ENCODE measurements at regions not wholly inside any gene's neighbourhood (a gene's known extent, or its start where the extent isn't known, plus 50 kb on each side); places are given as distances from the start of the nearest gene placed in this dataset.

DNA sequence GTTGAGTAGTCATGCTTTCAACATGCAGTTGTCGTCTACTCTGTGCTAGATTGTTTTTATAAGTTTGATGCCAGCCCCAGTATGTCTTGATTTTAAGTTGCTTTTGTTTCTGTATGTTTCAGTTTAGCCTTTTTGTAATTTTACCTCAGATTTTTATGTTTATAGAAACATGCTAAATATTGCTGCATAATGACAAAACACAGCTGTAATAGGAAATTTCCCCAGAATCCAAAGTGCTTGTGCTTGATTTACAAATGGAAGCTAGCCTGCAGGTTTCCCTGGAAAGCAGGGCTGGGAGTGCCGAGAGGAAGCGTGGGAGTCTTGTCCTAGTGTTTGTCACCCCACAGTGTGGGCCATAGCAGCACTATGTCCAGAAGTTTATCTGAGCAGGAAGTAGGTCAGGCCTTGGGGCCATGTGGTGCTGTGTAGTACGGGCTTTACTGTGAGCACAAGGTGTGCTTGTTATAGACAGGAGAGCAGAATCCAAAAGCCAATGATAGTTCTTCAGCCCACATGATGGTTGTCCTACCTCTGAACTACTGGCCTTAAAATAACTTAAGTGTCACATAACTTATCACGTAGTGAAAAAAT is 100.0 kb upstream of the NREP start:
- TF ChIP-seq, protein P1, sequence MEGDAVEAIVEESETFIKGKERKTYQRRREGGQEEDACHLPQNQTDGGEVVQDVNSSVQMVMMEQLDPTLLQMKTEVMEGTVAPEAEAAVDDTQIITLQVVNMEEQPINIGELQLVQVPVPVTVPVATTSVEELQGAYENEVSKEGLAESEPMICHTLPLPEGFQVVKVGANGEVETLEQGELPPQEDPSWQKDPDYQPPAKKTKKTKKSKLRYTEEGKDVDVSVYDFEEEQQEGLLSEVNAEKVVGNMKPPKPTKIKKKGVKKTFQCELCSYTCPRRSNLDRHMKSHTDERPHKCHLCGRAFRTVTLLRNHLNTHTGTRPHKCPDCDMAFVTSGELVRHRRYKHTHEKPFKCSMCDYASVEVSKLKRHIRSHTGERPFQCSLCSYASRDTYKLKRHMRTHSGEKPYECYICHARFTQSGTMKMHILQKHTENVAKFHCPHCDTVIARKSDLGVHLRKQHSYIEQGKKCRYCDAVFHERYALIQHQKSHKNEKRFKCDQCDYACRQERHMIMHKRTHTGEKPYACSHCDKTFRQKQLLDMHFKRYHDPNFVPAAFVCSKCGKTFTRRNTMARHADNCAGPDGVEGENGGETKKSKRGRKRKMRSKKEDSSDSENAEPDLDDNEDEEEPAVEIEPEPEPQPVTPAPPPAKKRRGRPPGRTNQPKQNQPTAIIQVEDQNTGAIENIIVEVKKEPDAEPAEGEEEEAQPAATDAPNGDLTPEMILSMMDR (IDR thresholded peaks at IDR 0.05; ENCODE audit: poor library complexity, severe bottlenecking): no peak
- no peaks in the 10 kb centered on the region for H3K27me3 ChIP-seq (ENCODE audit: insufficient read depth, poor library complexity, severe bottlenecking)
- H3K4me1 ChIP-seq (ENCODE audit: insufficient read depth, poor library complexity, severe bottlenecking): peaks cover 5% of the 10 kb centered on the region
- H3K36me3 ChIP-seq (ENCODE audit: low read depth): no peaks in the 10 kb centered on the region
- DNase-seq (ENCODE audit: low spot score): no peak
- H3K27ac ChIP-seq (ENCODE audit: poor library complexity, severe bottlenecking): no peak overlapping the region
- no peaks in the 10 kb centered on the region for H3K9me3 ChIP-seq (ENCODE audit: severe bottlenecking)
- no peak for ATAC-seq (ENCODE audit: low read depth)
- H3K4me3 ChIP-seq (ENCODE audit: severe bottlenecking): no peak overlapping the region

DNA sequence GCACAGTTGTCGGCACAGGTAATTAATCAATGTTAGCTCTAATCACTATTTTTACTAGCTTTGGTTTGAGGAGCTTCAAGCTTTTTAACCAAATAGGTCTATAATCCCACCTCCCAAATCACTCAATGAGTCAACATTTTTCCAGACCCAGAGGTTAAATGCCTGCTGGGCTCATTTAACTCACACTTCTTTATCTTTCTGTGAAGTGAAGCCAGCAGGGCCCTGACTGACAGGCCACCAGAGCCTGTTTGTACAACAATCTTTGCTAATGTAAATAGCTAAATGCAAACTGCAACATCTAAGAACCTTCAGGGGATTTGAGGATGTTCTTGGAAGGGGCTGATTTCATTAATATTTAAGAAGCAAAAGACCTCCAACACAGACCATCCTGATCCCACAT is 98.4 kb upstream of the NREP start:
- ATAC-seq (ENCODE audit: low read depth) (no peak), DNase-seq (ENCODE audit: low spot score) (no peak)
- Histone ChIP-seq H3K4me1 (ENCODE audit: insufficient read depth, poor library complexity, severe bottlenecking) (peaks cover 5% of the 10 kb centered on the region), H3K9me3 (ENCODE audit: severe bottlenecking) (no peaks in the 10 kb centered on the region), H3K27me3 (ENCODE audit: insufficient read depth, poor library complexity, severe bottlenecking) (no peaks in the 10 kb centered on the region), H3K36me3 (ENCODE audit: low read depth) (no peaks in the 10 kb centered on the region), H3K27ac (ENCODE audit: poor library complexity, severe bottlenecking) (no peak overlapping the region), H3K4me3 (ENCODE audit: severe bottlenecking) (no peak overlapping the region)
- TF ChIP-seq, protein P1 (IDR thresholded peaks at IDR 0.05; ENCODE audit: poor library complexity, severe bottlenecking): no peak

DNA sequence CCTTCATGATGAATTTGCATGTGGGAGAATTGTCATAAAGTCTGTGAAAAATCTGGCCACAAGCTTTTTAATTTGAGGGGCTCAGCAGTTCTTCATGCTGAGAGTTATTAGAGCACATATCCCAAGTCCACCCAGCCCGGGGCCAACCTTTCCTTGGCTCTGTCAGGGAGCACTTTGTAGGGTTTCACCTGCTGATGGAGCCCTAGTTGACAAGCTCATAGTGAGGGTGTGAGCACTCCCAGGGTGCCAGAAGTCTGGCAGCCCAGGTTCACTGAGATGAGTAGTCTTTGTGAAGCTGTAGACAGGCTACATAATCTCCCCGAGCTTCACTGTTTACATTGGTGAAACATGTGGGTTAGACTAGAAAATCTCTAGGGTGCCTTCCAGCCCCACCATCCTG is 97.2 kb upstream of the NREP start:
- Histone ChIP-seq H3K4me3 (ENCODE audit: severe bottlenecking) (no peak overlapping the region), H3K27ac (ENCODE audit: poor library complexity, severe bottlenecking) (no peak overlapping the region), H3K27me3 (ENCODE audit: insufficient read depth, poor library complexity, severe bottlenecking) (no peaks in the 10 kb centered on the region), H3K36me3 (ENCODE audit: low read depth) (no peaks in the 10 kb centered on the region), H3K4me1 (ENCODE audit: insufficient read depth, poor library complexity, severe bottlenecking) (no peaks in the 10 kb centered on the region), H3K9me3 (ENCODE audit: severe bottlenecking) (no peaks in the 10 kb centered on the region)
- TF ChIP-seq, protein P1 (IDR thresholded peaks at IDR 0.05; ENCODE audit: poor library complexity, severe bottlenecking): no peak
- no peak for ATAC-seq (ENCODE audit: low read depth)
- no peak for DNase-seq (ENCODE audit: low spot score)

DNA sequence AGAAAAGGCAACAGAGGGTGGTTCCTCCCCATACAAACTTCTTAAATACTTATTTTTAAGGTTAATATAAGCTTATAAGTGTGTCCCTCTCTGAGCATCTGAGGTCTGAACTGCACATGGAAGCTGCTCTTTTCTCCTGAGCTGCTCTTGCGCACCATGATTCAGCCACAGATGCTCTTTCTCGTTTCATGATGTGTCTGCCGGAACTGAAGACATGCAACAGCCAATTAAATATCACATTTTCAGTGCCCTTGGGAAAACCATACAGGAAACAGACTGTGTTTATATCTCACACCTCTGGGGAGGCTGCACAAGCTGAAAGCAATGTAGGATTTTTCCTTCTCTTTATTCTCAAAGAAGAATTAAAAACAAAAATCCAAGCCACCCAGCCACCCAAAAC is 96.8 kb upstream of the NREP start:
- Histone ChIP-seq H3K27ac (ENCODE audit: poor library complexity, severe bottlenecking) (no peak overlapping the region), H3K4me1 (ENCODE audit: insufficient read depth, poor library complexity, severe bottlenecking) (no peaks in the 10 kb centered on the region), H3K36me3 (ENCODE audit: low read depth) (no peaks in the 10 kb centered on the region), H3K27me3 (ENCODE audit: insufficient read depth, poor library complexity, severe bottlenecking) (no peaks in the 10 kb centered on the region), H3K9me3 (ENCODE audit: severe bottlenecking) (no peaks in the 10 kb centered on the region), H3K4me3 (ENCODE audit: severe bottlenecking) (no peak overlapping the region)
- no peak for DNase-seq (ENCODE audit: low spot score)
- TF ChIP-seq, protein P1 (IDR thresholded peaks at IDR 0.05; ENCODE audit: poor library complexity, severe bottlenecking): no peak
- no peak for ATAC-seq (ENCODE audit: low read depth)

DNA sequence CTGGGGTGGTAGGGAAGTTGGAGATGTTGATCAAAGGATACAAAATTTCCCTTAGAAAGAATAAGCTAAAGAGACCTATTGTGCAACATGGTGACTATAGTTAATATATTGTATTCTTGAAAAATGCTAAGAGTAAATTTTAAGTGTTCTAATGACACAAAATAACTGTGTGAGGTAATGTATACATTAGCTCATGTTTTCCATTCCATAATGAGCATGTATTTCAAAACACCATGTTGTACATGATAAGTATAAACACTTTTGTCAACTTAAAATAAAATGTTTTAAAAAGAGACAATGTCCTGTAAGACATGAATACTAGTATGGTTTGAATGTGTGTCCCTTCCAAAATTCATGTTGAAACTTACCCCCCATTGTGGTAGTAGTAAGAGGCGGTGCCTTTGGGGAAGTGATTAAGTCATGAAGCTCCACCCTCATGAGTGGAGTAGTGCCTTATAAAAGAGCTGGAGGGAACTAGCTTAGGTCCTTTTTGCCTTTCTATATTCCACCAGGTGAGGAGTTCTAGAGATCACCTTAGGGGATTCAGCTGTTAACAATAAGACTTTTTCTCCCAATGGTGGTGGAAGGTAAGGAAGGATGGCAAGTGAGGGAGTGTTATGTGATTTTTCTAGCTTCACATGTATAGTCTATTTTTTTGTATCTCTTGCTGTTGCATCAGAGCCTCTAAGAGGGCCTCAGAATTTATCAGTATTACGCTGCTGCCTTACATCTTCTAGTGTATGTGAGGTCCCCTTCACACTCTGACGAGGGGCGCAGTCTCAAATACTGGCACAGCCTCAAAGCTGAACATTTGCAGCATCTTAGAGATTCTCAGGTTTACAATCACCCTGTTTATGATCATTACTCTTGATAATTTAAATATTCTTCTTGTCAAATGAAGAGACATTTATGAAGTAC is 94.9 kb upstream of the NREP start:
- Histone ChIP-seq H3K9me3 (ENCODE audit: severe bottlenecking) (no peaks in the 10 kb centered on the region), H3K36me3 (ENCODE audit: low read depth) (no peaks in the 10 kb centered on the region), H3K4me3 (ENCODE audit: severe bottlenecking) (no peak overlapping the region), H3K27me3 (ENCODE audit: insufficient read depth, poor library complexity, severe bottlenecking) (no peaks in the 10 kb centered on the region), H3K4me1 (ENCODE audit: insufficient read depth, poor library complexity, severe bottlenecking) (no peaks in the 10 kb centered on the region), H3K27ac (ENCODE audit: poor library complexity, severe bottlenecking) (no peak overlapping the region)
- TF ChIP-seq, protein P1 (IDR thresholded peaks at IDR 0.05; ENCODE audit: poor library complexity, severe bottlenecking): no peak
- ATAC-seq (ENCODE audit: low read depth) (no peak), DNase-seq (ENCODE audit: low spot score) (no peak)
